Mesodermal cell (in vitro differentiated cells): ENCODE measurements at regions not wholly inside any gene's neighbourhood (a gene's known extent, or its start where the extent isn't known, plus 50 kb on each side); places are given as distances from the start of the nearest gene placed in this dataset.
"Not testable (repeated sequence)": the region's sequence is repeated elsewhere in the genome, so short reads cannot be mapped to it uniquely, and the experiment has no call there.

Experiments used
- H3K27ac ChIP-seq: 2 replicates; pipeline ENCODE4 v1.7.0; 2013; ENCODE audit warnings: mild to moderate bottlenecking, low read depth, low read length, moderate library complexity; ENCODE audit not compliant: severe bottlenecking
- H3K36me3 ChIP-seq: 2 replicates; pipeline ENCODE4 v1.7.1; 2013; ENCODE audit warnings: mild to moderate bottlenecking, low read length, moderate library complexity; ENCODE audit not compliant: control insufficient read depth, insufficient read depth
- H3K4me1 ChIP-seq: one replicate; pipeline ENCODE4 v1.7.1; 2013; ENCODE audit warnings: mild to moderate bottlenecking, low read length; ENCODE audit not compliant: insufficient read depth, control insufficient read depth, poor library complexity, severe bottlenecking
- H3K4me3 ChIP-seq: 2 replicates; pipeline ENCODE4 v1.7.0; 2013; ENCODE audit warnings: low read length, control low read depth, mild to moderate bottlenecking; ENCODE audit not compliant: insufficient read depth, poor library complexity, severe bottlenecking; ENCODE audit errors: extremely low read depth
- H3K9me3 ChIP-seq: 2 replicates; pipeline ENCODE4 v1.7.1; 2013; ENCODE audit warnings: mild to moderate bottlenecking, low read length, moderate library complexity; ENCODE audit not compliant: control insufficient read depth
- WGBS, 2 experiments: methylation state at CpG; one replicate each; pipeline ENCODE4 v1.1.5; 2013; ENCODE audit warnings: missing lambda C conversion rate in 2 of 2; ENCODE audit not compliant: insufficient coverage in 2 of 2; 5-methylcytosine and 5-hydroxymethylcytosine counted together

DNA sequence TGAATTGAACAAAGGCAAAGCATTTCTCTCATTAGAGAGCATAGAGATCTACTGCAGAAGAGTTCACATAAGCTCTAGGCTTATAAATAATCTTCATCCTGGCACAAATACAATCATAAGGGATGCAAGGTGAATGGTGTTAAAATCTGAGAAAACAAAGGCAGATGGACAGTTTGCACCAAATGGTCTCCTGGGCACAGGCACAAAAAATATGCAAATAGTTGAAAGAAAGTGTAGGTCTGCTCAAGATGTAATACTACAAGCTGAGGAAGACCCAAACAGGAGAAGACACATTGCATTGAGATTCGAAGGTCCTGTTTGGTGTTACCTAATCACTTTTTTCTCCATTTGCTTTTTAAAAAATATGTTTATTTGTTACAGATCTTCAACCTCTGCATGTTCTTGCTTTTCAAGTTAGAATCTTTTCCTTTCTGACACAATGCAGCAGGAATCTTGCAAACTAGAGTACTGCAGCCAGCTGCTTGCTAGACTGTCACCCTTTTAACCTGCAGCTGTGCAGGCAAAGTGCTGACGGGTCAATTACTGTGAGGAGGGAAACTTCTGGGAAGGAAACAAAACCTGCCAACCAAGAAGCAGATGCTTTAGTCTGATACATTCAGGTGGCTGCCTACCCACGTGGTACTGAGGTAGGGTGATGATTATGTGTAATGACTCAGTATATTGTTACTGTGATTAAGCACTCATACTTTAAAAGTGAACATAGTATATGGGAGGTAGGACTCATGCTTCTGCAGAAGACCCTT, 1048.6 kb upstream of the SEMA6A start:
- H3K9me3 ChIP-seq, result no peaks in the 10 kb centered on the region
- 75 to 100% methylated on average over 1 of the region's 3 CpGs for WGBS, 2 experiments

DNA sequence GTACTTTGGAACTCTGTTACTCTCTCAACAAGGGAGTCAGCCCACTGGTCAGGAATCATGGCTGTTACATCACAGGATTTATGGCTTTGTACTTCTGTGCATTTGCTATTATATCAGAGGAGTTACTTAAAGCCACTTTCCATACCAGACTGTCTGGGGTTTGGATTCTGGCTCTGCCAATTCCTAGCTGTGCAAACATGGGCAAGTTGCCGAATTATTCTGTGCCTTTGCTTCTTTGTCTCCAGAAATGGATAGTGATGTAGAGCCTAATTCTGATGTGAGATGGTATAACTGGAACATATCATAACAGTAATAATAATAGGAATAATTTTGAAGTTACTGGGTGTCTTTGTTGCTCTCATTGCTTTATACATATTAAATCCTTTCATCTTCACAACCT, 1047.3 kb upstream of the SEMA6A start:
- no peaks in the 10 kb centered on the region for H3K4me1 ChIP-seq
- no peaks in the 10 kb centered on the region for H3K36me3 ChIP-seq
- H3K27ac ChIP-seq, result no peak overlapping the region
- no CpG with 5 or more reads among the region's 1 CpG for WGBS, 2 experiments
- no peaks in the 10 kb centered on the region for H3K9me3 ChIP-seq
- no peak overlapping the region for H3K4me3 ChIP-seq

More for the DNA sequence above, 1048.6 kb upstream of the SEMA6A start:
- no peaks in the 10 kb centered on the region for H3K4me1 ChIP-seq
- no peak overlapping the region for H3K27ac ChIP-seq
- no peaks in the 10 kb centered on the region for H3K36me3 ChIP-seq
- no peak overlapping the region for H3K4me3 ChIP-seq

DNA sequence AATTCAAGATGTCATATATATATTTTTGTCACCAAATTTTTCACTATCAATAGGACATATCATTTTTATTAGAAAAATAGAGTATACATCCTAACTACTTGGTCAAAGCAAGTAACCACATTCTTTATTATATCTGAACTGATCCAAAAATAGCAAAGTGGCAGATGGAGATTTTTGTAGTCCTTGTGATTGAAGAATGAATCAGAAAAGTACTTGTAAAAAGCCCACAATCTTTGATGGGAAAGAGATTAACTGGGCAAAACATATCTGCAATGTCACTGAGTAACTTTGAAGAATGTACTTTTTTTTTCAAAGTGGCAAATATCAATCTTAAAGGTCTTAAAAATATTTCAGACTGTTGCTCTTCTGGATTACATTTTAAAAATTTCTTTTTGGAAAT, 1040.6 kb upstream of the SEMA6A start:
- Histone ChIP-seq H3K36me3 (no peaks in the 10 kb centered on the region), H3K4me1 (no peaks in the 10 kb centered on the region), H3K9me3 (no peaks in the 10 kb centered on the region), H3K27ac (no peak overlapping the region), H3K4me3 (no peak overlapping the region)

DNA sequence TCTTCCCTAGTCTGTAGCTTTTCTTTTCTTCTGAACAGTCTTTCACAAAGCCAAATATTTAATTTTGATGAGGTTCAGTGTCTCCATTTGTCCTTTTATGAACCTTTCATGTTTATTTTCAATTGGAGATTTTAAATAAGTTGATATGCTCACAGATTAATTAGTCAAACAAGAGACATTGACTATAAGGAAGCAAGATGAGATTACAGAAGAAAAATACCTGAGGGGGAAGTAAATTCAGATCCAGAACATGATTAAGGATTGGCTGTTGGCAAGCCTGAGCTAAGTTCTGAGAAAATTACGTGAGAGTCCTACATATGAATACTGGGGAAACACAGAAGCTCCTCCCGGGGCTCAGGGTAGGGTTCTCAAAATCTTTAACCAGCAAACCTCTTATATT, 1039.8 kb upstream of the SEMA6A start:
- WGBS, 2 experiments, result no CpG with 5 or more reads among the region's 2 CpGs
- Histone ChIP-seq H3K27ac (no peak overlapping the region), H3K4me1 (no peaks in the 10 kb centered on the region), H3K9me3 (no peaks in the 10 kb centered on the region), H3K36me3 (no peaks in the 10 kb centered on the region), H3K4me3 (no peak overlapping the region)

GRCh38 chr5:117604845-117605244, 1030.2 kb upstream of the SEMA6A start:
- Histone ChIP-seq H3K4me1 (no peaks in the 10 kb centered on the region), H3K36me3 (no peaks in the 10 kb centered on the region), H3K27ac (no peak overlapping the region), H3K9me3 (no peaks in the 10 kb centered on the region), H3K4me3 (no peak overlapping the region)
- whole genome bisulfite sequencing, 2 experiments, result no CpG with 5 or more reads among the region's 2 CpGs

GRCh38 chr5:117599811-117600210, 1025.2 kb upstream of the SEMA6A start:
- not testable (repeated sequence) for H3K4me3 ChIP-seq, H3K27ac ChIP-seq, H3K9me3 ChIP-seq, H3K36me3 ChIP-seq, H3K4me1 ChIP-seq
- 85 to 89% methylated on average over 4 to 7 of the region's 36 CpGs for WGBS, 2 experiments

DNA sequence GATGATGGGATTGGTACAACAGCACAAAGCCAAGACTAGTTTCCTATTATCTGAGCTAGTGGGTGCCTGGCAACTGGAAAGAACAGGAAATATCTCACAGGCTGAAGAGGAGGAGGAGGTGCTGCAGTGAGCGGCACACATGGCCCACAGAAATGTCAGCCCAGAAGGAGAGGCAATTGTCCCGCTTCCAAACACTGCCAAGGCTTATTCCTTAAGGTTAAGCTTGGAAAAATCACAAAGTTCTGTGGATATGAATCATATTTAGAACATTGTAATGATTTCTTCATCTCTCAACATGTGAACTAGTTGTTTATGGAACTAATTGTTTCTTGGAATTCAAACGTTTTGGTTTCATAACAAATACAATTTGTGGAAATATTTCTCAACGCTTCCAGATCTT, 1019.5 kb upstream of the SEMA6A start:
- 83 to 89% methylated on average over 1 to 2 of the region's 4 CpGs for WGBS, 2 experiments
- H3K9me3 ChIP-seq, result no peaks in the 10 kb centered on the region

GRCh38 chr5:117590944-117591343, 1016.3 kb upstream of the SEMA6A start:
- Histone ChIP-seq H3K27ac (no peak overlapping the region), H3K4me3 (no peak overlapping the region), H3K9me3 (no peaks in the 10 kb centered on the region), H3K4me1 (no peaks in the 10 kb centered on the region), H3K36me3 (no peaks in the 10 kb centered on the region)
- WGBS, 2 experiments, result no CpG with 5 or more reads among the region's 1 CpG

More for the DNA sequence above, 1019.5 kb upstream of the SEMA6A start:
- H3K4me1 ChIP-seq, result no peaks in the 10 kb centered on the region
- no peaks in the 10 kb centered on the region for H3K36me3 ChIP-seq
- H3K27ac ChIP-seq, result no peak overlapping the region
- H3K4me3 ChIP-seq, result no peak overlapping the region

DNA sequence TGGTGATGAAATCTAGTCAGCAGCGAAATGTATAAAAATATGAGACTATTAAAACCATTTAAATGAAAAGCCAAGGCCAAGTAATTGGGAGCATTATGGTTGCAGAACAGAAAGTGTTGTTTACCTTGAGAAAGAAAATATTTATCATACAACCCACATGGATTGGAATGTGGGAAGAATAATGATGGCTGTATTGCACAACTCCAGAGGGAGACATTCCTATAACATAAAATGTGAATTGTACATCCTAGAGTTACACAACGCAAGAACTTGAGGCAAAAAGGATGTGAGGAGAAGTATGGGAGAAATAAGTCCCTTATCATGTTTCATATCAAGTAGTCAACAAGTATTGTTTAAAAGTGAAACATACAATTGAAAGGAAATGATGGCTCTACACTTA, 1014.0 kb upstream of the SEMA6A start:
- H3K27ac ChIP-seq, result no peak overlapping the region
- no peaks in the 10 kb centered on the region for H3K9me3 ChIP-seq
- WGBS, 2 experiments, result no CpG with 5 or more reads among the region's 2 CpGs
- no peak overlapping the region for H3K4me3 ChIP-seq
- no peaks in the 10 kb centered on the region for H3K4me1 ChIP-seq
- no peaks in the 10 kb centered on the region for H3K36me3 ChIP-seq

GRCh38 chr5:117587111-117587510, 1012.5 kb upstream of the SEMA6A start:
- H3K4me3 ChIP-seq, result no peak overlapping the region
- no peaks in the 10 kb centered on the region for H3K9me3 ChIP-seq
- H3K27ac ChIP-seq, result no peak overlapping the region
- no CpG with 5 or more reads among the region's 1 CpG for WGBS, 2 experiments
- H3K36me3 ChIP-seq, result no peaks in the 10 kb centered on the region
- no peaks in the 10 kb centered on the region for H3K4me1 ChIP-seq

DNA sequence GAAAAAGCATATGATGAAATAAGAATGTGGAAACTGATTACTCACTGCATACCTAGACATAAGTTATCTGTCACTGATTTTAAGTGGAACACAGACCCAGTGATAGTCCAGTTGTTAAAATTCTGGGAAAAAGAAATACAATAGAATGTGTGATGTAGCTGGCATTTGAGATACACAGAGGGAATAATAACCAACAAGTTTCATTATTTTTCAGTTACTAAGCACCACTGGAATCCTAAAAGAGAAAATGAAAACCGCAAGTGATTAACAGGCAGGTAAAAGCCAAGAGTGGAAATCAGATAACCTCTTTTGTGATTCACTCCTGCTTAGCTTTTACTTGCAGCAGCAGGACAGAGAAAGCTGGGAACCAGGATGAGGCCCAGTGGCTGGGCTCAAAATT, 994.0 kb upstream of the SEMA6A start:
- no peaks in the 10 kb centered on the region for H3K9me3 ChIP-seq
- H3K36me3 ChIP-seq, result no peaks in the 10 kb centered on the region
- H3K4me3 ChIP-seq, result no peak overlapping the region
- WGBS, 2 experiments, result 80 to 83% methylated on average over 1 of the region's 1 CpG
- H3K27ac ChIP-seq, result no peak overlapping the region
- peaks cover 3% of the 10 kb centered on the region for H3K4me1 ChIP-seq
